ENCODE measurements at regions not wholly inside any gene's neighbourhood (a gene's known extent, or its start where the extent isn't known, plus 50 kb on each side); places are given as distances from the start of the nearest gene placed in this dataset.

DNA sequence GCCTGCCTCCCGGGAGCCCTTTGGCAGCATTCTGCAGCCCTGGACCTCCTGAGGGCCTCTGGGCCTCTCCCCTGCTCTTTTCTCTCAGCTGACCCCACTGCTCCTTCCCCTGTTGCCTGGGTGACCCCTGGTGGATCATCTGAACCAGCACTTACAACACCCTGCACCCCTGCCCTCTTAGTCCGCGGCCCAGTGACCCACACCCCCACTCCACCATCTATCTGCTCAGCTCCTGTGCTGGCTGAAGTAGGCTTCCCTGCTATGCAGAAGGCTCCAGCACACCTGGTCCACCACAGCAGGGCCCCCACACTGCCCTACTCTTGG lies 74.0 kb downstream of the DMRTA2 start:
- TF ChIP-seq, protein P1, sequence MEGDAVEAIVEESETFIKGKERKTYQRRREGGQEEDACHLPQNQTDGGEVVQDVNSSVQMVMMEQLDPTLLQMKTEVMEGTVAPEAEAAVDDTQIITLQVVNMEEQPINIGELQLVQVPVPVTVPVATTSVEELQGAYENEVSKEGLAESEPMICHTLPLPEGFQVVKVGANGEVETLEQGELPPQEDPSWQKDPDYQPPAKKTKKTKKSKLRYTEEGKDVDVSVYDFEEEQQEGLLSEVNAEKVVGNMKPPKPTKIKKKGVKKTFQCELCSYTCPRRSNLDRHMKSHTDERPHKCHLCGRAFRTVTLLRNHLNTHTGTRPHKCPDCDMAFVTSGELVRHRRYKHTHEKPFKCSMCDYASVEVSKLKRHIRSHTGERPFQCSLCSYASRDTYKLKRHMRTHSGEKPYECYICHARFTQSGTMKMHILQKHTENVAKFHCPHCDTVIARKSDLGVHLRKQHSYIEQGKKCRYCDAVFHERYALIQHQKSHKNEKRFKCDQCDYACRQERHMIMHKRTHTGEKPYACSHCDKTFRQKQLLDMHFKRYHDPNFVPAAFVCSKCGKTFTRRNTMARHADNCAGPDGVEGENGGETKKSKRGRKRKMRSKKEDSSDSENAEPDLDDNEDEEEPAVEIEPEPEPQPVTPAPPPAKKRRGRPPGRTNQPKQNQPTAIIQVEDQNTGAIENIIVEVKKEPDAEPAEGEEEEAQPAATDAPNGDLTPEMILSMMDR (IDR thresholded peaks at IDR 0.05), result no peak
- TF ChIP-seq POLR2A (IDR thresholded peaks at IDR 0.05), result no peak

Data from vagina (tissue), 2 donors.